Left hindlimb (tissue), 1 donor: ENCODE measurements at regions not wholly inside any gene's neighbourhood (a gene's known extent, or its start where the extent isn't known, plus 50 kb on each side); places are given as distances from the start of the nearest gene placed in this dataset.

Source experiments
- DNase-seq: peaks from one replicate; pipeline ENCODE4 v3.0.0-alpha.2; 2018

- DNase-seq, result no peak
These were observed 109.0 kb upstream of the VIPR2 start for GRCh38 chr7:159253657-159254056.

GRCh38 chr7:159250471-159250870 is 105.8 kb upstream of the VIPR2 start:
- no peak for DNase-seq

GRCh38 chr7:159249671-159250070 is 105.0 kb upstream of the VIPR2 start:
- no peak for DNase-seq

GRCh38 chr7:159247910-159248309 is 103.2 kb upstream of the VIPR2 start:
- DNase-seq, result no peak

- no peak for DNase-seq
These were observed 102.2 kb upstream of the VIPR2 start for GRCh38 chr7:159246702-159247480.

GRCh38 chr7:159240962-159241361 is 96.3 kb upstream of the VIPR2 start:
- no peak for DNase-seq

GRCh38 chr7:159239028-159239427 is 94.4 kb upstream of the VIPR2 start:
- DNase-seq, result no peak

- DNase-seq, result no peak
These were observed 93.9 kb upstream of the VIPR2 start for GRCh38 chr7:159238541-159238940.

GRCh38 chr7:159237022-159237653 is 92.5 kb upstream of the VIPR2 start:
- peak; percentile 56 for DNase-seq

GRCh38 chr7:159231017-159231416 is 86.3 kb upstream of the VIPR2 start:
- no peak for DNase-seq

GRCh38 chr7:159229683-159230475 is 85.2 kb upstream of the VIPR2 start:
- DNase-seq, result no peak

- DNase-seq, result no peak
These were observed 82.8 kb upstream of the VIPR2 start for GRCh38 chr7:159227433-159227832.

- DNase-seq, result no peak
These were observed 81.5 kb upstream of the VIPR2 start for GRCh38 chr7:159226011-159226702.

- no peak for DNase-seq
These were observed 73.9 kb upstream of the VIPR2 start for GRCh38 chr7:159218607-159219006.

GRCh38 chr7:159218170-159218569 is 73.5 kb upstream of the VIPR2 start:
- no peak for DNase-seq

- no peak for DNase-seq
These were observed 70.4 kb upstream of the VIPR2 start for GRCh38 chr7:159215076-159215475.

- DNase-seq, result no peak
These were observed 68.6 kb upstream of the VIPR2 start for GRCh38 chr7:159213253-159213652.

- DNase-seq, result no peak
These were observed 67.6 kb upstream of the VIPR2 start for GRCh38 chr7:159212226-159212625.

- peak; percentile 64 for DNase-seq
These were observed 67.0 kb upstream of the VIPR2 start for GRCh38 chr7:159211540-159212182.

GRCh38 chr7:159210581-159211235 is 66.0 kb upstream of the VIPR2 start:
- DNase-seq, result no peak

GRCh38 chr7:159209429-159209828 is 64.8 kb upstream of the VIPR2 start:
- no peak for DNase-seq

GRCh38 chr7:159207951-159208350 is 63.3 kb upstream of the VIPR2 start:
- no peak for DNase-seq
